AG10803 (cell line): ENCODE measurements at regions not wholly inside any gene's neighbourhood (a gene's known extent, or its start where the extent isn't known, plus 50 kb on each side); places are given as distances from the start of the nearest gene placed in this dataset.

ENCODE experiments used
- DNase-seq: peaks from one replicate; pipeline ENCODE4 v3.0.0; 2010; ENCODE audit warnings: low read depth
- H3K4me3 ChIP-seq: 2 replicates; pipeline ENCODE4 v1.5.1; 2011; ENCODE audit warnings: mild to moderate bottlenecking, low read length, control low read depth
- TF ChIP-seq, protein P1 (sequence below): conservative IDR thresholded peaks from 2 replicates; pipeline ENCODE4 v1.5.1; 2011; ENCODE audit warnings: mild to moderate bottlenecking, low read length, control low read depth, inconsistent platforms

DNA sequence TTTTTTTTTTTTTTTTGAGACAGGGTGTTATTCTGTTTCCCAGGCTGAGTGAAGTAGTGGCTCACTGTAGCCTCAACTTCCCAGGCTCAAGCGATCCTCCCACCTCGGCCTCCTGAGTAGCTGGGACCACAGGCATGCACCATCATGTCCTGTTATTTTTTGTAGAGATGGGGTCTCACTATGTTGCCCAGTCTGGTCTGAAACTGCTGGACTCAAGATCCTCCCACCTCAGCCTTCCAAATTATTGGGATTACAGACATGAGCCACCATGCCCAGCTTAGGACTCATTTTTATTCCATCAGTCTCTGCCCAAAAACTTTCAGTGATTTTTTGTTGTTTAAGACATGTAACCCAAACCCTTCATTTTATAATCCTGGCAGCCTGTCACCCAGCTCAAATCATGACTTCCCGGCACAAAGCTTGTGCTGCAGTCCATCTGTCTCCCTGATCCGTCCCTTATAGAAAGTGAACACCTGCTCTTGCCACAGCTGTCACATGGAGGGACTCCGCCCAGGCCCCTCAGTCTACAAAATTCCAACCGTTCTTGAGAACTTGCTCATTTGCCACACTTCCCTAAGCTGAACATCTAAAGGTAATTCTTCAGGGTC lies 183.9 kb upstream of the JARID2 start:
- TF ChIP-seq, protein P1, sequence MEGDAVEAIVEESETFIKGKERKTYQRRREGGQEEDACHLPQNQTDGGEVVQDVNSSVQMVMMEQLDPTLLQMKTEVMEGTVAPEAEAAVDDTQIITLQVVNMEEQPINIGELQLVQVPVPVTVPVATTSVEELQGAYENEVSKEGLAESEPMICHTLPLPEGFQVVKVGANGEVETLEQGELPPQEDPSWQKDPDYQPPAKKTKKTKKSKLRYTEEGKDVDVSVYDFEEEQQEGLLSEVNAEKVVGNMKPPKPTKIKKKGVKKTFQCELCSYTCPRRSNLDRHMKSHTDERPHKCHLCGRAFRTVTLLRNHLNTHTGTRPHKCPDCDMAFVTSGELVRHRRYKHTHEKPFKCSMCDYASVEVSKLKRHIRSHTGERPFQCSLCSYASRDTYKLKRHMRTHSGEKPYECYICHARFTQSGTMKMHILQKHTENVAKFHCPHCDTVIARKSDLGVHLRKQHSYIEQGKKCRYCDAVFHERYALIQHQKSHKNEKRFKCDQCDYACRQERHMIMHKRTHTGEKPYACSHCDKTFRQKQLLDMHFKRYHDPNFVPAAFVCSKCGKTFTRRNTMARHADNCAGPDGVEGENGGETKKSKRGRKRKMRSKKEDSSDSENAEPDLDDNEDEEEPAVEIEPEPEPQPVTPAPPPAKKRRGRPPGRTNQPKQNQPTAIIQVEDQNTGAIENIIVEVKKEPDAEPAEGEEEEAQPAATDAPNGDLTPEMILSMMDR = no peak
- H3K4me3 ChIP-seq = no peak overlapping the region
- no peak for DNase-seq

DNA sequence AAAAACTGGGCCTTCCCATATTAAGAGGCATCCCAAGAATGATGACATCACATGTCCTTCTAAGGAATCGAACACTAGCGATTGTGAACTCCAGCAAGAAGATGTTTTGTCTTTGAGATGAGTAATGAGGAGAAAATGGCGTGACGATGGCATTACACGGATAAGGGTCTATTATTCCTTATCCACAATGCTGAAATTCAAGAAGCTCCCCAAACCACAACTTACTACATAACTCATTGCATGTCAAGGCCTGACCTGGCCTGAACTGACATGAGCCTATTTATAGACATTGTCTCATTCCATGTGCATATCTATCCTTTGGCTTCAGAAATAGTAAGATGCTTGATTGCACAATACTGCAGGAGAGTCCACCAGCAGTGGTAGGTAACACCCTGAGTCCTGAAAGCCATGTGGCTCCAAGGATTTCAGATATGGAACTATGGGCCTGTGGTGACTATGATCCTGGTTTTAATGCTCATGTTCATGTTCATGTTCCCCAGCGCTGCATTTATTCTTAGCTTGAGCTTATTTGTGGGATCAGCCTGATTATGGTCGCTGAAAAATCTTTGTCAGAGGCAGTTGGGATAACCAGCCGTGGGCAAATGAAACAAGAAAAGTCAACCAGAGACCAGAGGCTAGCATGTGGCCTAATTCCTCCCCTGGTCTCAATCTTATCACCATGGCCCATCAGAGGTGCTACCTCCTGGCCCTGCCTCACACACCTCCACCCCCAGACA lies 183.2 kb upstream of the JARID2 start:
- H3K4me3 ChIP-seq = no peak overlapping the region
- DNase-seq = peak; percentile 91
- TF ChIP-seq, protein P1 = no peak

DNA sequence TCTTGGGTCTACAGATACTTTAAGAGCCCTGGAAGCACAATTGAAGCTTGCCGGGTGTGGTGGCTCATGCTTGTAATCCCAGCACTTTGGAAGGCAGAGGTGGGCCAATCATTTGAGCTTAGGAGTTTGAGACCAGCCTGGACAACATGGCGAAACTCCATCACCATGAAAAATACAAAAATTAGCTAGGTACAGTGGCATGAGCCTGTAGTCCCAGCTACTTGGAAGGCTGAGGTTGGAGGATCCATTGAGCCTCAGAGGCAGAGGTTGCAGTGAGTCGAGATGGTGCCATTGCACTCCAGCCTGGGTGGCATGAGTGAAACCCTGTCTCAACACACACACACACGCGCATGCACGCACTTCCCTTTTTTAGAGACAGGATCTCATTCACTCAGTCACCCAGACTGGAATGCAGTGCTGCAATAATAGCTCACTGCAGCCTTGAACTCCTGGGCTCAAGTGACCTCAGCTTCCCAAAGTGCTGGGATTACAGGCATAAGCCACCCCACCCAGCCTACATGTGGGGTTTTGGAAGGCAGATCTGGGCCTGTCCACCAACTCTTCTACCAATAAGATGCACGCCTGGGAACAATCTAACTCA lies 182.5 kb upstream of the JARID2 start:
- peak; percentile 51 for DNase-seq
- H3K4me3 ChIP-seq = no peak overlapping the region
- TF ChIP-seq, protein P1 = no peak

DNA sequence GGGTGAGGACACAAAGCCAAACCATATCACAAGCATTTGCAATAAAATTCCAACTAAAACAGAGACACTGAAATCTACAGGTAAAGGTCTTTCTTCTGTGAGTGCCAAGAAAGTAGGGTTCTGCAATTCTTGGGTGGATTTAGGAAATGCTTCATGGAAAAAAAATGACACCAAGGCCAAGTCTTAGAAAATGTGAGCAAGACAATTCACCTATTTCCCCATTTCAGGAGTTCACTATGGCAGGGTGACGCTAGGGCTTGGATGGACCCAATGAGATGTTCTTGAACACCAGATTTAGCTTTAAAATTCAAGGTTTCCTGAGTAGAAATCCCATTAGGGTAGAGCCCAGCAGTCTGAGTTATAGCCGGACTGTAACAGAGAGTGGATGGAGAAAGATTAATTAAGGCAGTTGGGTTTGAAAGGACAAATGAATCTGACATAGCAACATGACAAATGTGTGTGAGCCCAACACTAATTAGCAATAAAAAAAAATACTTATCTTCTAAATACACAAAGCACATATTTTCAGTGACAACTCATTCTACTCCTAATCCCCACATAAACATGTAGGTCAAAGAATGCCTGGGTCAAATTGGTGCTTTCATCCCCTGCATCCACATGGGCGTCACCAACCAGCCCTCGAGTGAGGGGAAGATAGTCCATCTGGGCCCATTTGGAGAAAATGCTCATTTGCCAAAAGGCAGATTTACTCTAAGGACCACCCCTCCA lies 180.4 kb upstream of the JARID2 start:
- TF ChIP-seq, protein P1 = no peak
- DNase-seq = no peak
- H3K4me3 ChIP-seq = no peak overlapping the region

- no peak overlapping the region for H3K4me3 ChIP-seq
- TF ChIP-seq, protein P1 = no peak
- no peak for DNase-seq
Measured at GRCh38 chr6:15066089-15066758, 179.6 kb upstream of the JARID2 start.

DNA sequence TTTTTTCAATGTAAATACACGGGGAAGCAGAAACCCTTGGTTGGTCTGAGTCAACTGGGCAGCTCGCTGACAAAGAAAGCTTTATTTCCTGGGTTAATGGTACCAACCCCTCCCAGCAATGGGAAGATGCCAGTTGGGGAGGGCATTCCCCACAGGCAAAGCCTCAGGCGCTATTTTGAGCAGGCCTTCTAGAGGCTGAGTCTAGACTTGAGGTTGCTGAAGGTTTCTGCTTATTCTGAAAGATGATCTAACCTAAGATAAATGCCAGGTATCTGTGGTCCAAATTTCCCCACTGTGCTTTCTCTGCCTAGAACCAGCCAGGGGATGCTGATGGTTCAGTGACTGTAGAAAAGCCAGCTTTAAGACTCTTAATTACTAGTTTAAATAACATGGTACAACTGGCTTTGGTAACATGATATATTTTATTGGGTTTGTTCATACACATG lies 172.5 kb upstream of the JARID2 start:
- no peak overlapping the region for H3K4me3 ChIP-seq
- TF ChIP-seq, protein P1 = no peak
- no peak for DNase-seq
